ENCODE measurements at regions not wholly inside any gene's neighbourhood (a gene's known extent, or its start where the extent isn't known, plus 50 kb on each side); places are given as distances from the start of the nearest gene placed in this dataset.

GRCh38 chr17:77774182-77774581 is 184.3 kb upstream of the TNRC6C start:
- TF ChIP-seq CTCF (IDR thresholded peaks at IDR 0.05) (no peak), POLR2A (IDR thresholded peaks at IDR 0.05) (no peak)
